ENCODE measurements at regions not wholly inside any gene's neighbourhood (a gene's known extent, or its start where the extent isn't known, plus 50 kb on each side); places are given as distances from the start of the nearest gene placed in this dataset.

DNA sequence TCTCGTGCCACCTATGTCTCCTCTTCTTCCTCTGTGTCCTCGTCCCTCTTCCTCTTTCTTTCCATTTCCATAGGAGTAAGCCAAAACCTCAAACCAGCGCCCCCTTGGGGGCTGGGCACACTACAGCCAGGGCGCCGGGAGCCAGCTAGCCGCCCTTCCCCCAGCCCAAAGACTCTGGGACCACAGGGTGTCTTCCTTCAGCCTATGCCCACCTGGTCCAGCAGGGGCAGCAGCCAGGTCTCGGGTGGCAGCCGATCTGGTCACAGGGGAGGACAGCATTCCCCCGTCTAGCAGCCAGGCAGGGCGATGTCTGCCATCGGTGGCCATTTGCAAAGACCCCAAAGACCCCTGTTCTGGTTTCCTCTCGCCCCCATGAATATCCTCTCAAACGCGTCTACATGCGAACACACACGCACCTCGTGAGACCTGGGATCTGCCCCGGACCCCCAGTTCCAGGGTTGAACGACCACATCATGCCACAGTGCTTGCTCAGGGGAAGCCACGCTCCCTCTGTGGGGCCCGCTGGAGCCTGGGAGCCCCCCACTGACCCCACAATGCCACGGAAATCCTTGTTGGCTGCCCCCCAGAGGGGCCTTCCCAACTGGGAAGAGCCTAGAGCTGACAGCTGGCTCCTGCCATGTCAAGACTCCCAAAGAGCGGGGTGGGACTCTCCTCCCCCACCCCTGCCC, 546.0 kb upstream of the CCDC179 start:
- Histone ChIP-seq H3K36me3 (no peaks in the 10 kb centered on the region), H3K27me3 (no peaks in the 10 kb centered on the region), H3K9ac (no peak overlapping the region), H3K79me2 (ENCODE audit: low read depth) (no peaks in the 10 kb centered on the region), H3K27ac (no peak overlapping the region), H3K4me1 (no peaks in the 10 kb centered on the region), H3K4me2 (no peak overlapping the region), H3K9me3 (ENCODE audit: low read depth) (no peaks in the 10 kb centered on the region), H2AFZ (replicated peaks) (no peak overlapping the region), H4K20me1 (ENCODE audit: low read depth) (no peaks in the 10 kb centered on the region), H3K4me3 (no peak overlapping the region), H3F3A (ENCODE audit: low read depth) (no peaks in the 10 kb centered on the region)
- Mint-ChIP-seq H3K27me3 (ENCODE audit: insufficient read depth, low read depth) (peaks cover 5% of the 10 kb centered on the region), H3K36me3 (peaks cover 3% of the 10 kb centered on the region), H3K4me1 (no peaks in the 10 kb centered on the region), H3K27ac (no peak overlapping the region), H3K9me3 (peaks cover 36% of the 10 kb centered on the region), H3K4me3 (no peak overlapping the region)
- DNase-seq (ENCODE audit: low spot score), result no peak
- no peak for TF ChIP-seq EZH2phosphoT487 (IDR thresholded peaks at IDR 0.05)
- TF ChIP-seq, protein P1, sequence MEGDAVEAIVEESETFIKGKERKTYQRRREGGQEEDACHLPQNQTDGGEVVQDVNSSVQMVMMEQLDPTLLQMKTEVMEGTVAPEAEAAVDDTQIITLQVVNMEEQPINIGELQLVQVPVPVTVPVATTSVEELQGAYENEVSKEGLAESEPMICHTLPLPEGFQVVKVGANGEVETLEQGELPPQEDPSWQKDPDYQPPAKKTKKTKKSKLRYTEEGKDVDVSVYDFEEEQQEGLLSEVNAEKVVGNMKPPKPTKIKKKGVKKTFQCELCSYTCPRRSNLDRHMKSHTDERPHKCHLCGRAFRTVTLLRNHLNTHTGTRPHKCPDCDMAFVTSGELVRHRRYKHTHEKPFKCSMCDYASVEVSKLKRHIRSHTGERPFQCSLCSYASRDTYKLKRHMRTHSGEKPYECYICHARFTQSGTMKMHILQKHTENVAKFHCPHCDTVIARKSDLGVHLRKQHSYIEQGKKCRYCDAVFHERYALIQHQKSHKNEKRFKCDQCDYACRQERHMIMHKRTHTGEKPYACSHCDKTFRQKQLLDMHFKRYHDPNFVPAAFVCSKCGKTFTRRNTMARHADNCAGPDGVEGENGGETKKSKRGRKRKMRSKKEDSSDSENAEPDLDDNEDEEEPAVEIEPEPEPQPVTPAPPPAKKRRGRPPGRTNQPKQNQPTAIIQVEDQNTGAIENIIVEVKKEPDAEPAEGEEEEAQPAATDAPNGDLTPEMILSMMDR (IDR thresholded peaks at IDR 0.05), result no peak
- TF ChIP-seq EZH2 (IDR thresholded peaks at IDR 0.05), result no peak

GRCh38 chr11:23413057-23413456, 552.8 kb upstream of the CCDC179 start:
- DNase-seq (ENCODE audit: low spot score), result no peak
- no peak for TF ChIP-seq EZH2phosphoT487 (IDR thresholded peaks at IDR 0.05)
- TF ChIP-seq, protein P1 (IDR thresholded peaks at IDR 0.05), result no peak
- no peak for TF ChIP-seq EZH2 (IDR thresholded peaks at IDR 0.05)
- no peaks in the 10 kb centered on the region for H3F3A ChIP-seq (ENCODE audit: low read depth)

GRCh38 chr11:23423104-23423503, 562.8 kb upstream of the CCDC179 start:
- no peaks in the 10 kb centered on the region for H3K36me3 ChIP-seq
- H3F3A ChIP-seq (ENCODE audit: low read depth), result no peaks in the 10 kb centered on the region
- H3K27ac ChIP-seq, result no peak overlapping the region
- no peaks in the 10 kb centered on the region for H3K27me3 Mint-ChIP-seq (ENCODE audit: insufficient read depth, low read depth)
- no peak overlapping the region for H3K4me3 ChIP-seq
- H3K27ac Mint-ChIP-seq, result no peak overlapping the region
- no peak overlapping the region for H2AFZ ChIP-seq (replicated peaks)
- H3K79me2 ChIP-seq (ENCODE audit: low read depth), result no peaks in the 10 kb centered on the region
- no peaks in the 10 kb centered on the region for H3K4me1 Mint-ChIP-seq
- H3K4me3 Mint-ChIP-seq, result no peak overlapping the region
- no peak for TF ChIP-seq EZH2phosphoT487 (IDR thresholded peaks at IDR 0.05)
- TF ChIP-seq EZH2 (IDR thresholded peaks at IDR 0.05), result no peak
- TF ChIP-seq, protein P1 (IDR thresholded peaks at IDR 0.05), result no peak
- H3K9ac ChIP-seq, result no peak overlapping the region
- DNase-seq (ENCODE audit: low spot score), result no peak
- H3K9me3 Mint-ChIP-seq, result no peaks in the 10 kb centered on the region
- H3K4me1 ChIP-seq, result no peaks in the 10 kb centered on the region
- H4K20me1 ChIP-seq (ENCODE audit: low read depth), result no peaks in the 10 kb centered on the region
- no peaks in the 10 kb centered on the region for H3K27me3 ChIP-seq
- H3K9me3 ChIP-seq (ENCODE audit: low read depth), result no peaks in the 10 kb centered on the region
- H3K4me2 ChIP-seq, result no peak overlapping the region
- H3K36me3 Mint-ChIP-seq, result no peaks in the 10 kb centered on the region

More at GRCh38 chr11:23413057-23413456, 552.8 kb upstream of the CCDC179 start:
- Histone ChIP-seq H3K27me3 (no peaks in the 10 kb centered on the region), H3K4me2 (no peak overlapping the region), H4K20me1 (ENCODE audit: low read depth) (no peaks in the 10 kb centered on the region), H3K79me2 (ENCODE audit: low read depth) (no peaks in the 10 kb centered on the region), H3K9ac (no peak overlapping the region), H2AFZ (replicated peaks) (no peak overlapping the region), H3K27ac (no peak overlapping the region), H3K36me3 (no peaks in the 10 kb centered on the region), H3K4me3 (no peak overlapping the region), H3K4me1 (no peaks in the 10 kb centered on the region), H3K9me3 (ENCODE audit: low read depth) (no peaks in the 10 kb centered on the region)
- peaks cover 2% of the 10 kb centered on the region for H3K36me3 Mint-ChIP-seq
- H3K4me3 Mint-ChIP-seq, result no peak overlapping the region
- no peak overlapping the region for H3K27ac Mint-ChIP-seq
- no peaks in the 10 kb centered on the region for H3K27me3 Mint-ChIP-seq (ENCODE audit: insufficient read depth, low read depth)
- H3K4me1 Mint-ChIP-seq, result peaks cover 6% of the 10 kb centered on the region
- peaks cover 21% of the 10 kb centered on the region for H3K9me3 Mint-ChIP-seq

Data from neural progenitor cell (in vitro differentiated cells).